ENCODE measurements at regions not wholly inside any gene's neighbourhood (a gene's known extent, or its start where the extent isn't known, plus 50 kb on each side); places are given as distances from the start of the nearest gene placed in this dataset.

DNA sequence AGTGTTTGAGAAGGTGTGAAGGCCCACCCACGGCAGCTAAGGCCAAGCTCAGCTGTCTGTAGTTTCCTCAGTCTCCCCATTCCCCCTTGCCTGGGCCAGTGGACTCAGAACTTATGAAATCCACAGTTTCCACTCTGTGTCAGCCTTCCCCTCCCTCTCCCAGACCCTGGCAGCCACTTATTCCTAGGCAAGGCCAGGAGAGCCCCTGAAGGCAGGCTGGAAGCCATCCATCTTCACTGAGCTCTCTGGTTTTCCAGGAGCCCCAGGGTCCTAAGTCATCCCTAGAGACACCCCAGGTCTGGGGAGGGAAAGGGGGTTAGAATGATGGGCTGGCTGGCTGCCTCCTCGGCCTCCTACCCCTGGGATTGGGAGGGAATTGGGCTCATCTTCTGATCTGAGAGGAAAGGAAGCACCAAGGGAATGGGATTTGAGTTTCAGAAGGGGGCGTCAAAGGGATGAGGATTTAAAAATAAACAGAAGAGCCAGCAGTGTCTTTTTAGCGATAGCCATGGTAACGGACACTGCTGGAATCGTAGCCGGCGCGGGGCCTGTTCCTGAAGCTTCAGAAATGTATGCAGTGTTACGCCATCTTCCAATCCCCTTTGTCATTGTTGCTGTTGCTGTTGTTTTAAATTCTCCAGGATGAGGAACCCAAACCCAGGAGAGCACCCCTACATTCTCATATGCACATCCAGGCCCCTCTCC, 561.1 kb upstream of the CADM1 start:
- WGBS (ENCODE audit: missing lambda C conversion rate), result 44% methylated on average over 10 of the region's 10 CpGs
- ATAC-seq, result no peak
- no peak overlapping the region for H3K4me3 ChIP-seq
- DNase-seq (ENCODE audit: low read depth in 1 of 2, low spot score in 1 of 2), result no peak
- FAIRE-seq, result no peak
- H3K4me2 ChIP-seq, result no peak overlapping the region
- no peak for TF ChIP-seq CHD4 (IDR thresholded peaks at IDR 0.05; ENCODE audit: borderline replicate concordance)
- TF ChIP-seq NPAS2 (CRISPR knock-in tag; IDR thresholded peaks at IDR 0.05; ENCODE audit: borderline replicate concordance), result no peak
- no peak for TF ChIP-seq NR3C1 (IDR thresholded peaks at IDR 0.05)
- TF ChIP-seq FOXS1 (CRISPR knock-in tag; IDR thresholded peaks at IDR 0.05), result no peak
- no peak for TF ChIP-seq CBX8 (IDR thresholded peaks at IDR 0.05)
- TF ChIP-seq, protein P1, sequence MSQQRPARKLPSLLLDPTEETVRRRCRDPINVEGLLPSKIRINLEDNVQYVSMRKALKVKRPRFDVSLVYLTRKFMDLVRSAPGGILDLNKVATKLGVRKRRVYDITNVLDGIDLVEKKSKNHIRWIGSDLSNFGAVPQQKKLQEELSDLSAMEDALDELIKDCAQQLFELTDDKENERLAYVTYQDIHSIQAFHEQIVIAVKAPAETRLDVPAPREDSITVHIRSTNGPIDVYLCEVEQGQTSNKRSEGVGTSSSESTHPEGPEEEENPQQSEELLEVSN (IDR thresholded peaks at IDR 0.05; ENCODE audit: borderline replicate concordance, low read depth), result no peak
- no peak for TF ChIP-seq KDM5A (IDR thresholded peaks at IDR 0.05)
- TF ChIP-seq, protein P2, sequence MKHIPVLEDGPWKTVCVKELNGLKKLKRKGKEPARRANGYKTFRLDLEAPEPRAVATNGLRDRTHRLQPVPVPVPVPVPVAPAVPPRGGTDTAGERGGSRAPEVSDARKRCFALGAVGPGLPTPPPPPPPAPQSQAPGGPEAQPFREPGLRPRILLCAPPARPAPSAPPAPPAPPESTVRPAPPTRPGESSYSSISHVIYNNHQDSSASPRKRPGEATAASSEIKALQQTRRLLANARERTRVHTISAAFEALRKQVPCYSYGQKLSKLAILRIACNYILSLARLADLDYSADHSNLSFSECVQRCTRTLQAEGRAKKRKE (CRISPR knock-in tag; IDR thresholded peaks at IDR 0.05; ENCODE audit: low read depth), result no peak
- no peak for TF ChIP-seq RCOR1 (IDR thresholded peaks at IDR 0.05; ENCODE audit: low read depth, low read length)
- TF ChIP-seq HOXB13 (CRISPR knock-in tag; IDR thresholded peaks at IDR 0.05; ENCODE audit: low read depth), result no peak
- no peak for TF ChIP-seq CHD2 (IDR thresholded peaks at IDR 0.05; ENCODE audit: low read length, partially characterized antibody)
- TF ChIP-seq ZNF302 (CRISPR knock-in tag; IDR thresholded peaks at IDR 0.05), result no peak
- H3K27ac ChIP-seq, result no peak overlapping the region
- H3K4me1 ChIP-seq, result no peaks in the 10 kb centered on the region
- no peaks in the 10 kb centered on the region for H3K9me3 ChIP-seq
- ChIA-PET POLR2A (no interaction called here), CTCF (no interaction called here)

DNA sequence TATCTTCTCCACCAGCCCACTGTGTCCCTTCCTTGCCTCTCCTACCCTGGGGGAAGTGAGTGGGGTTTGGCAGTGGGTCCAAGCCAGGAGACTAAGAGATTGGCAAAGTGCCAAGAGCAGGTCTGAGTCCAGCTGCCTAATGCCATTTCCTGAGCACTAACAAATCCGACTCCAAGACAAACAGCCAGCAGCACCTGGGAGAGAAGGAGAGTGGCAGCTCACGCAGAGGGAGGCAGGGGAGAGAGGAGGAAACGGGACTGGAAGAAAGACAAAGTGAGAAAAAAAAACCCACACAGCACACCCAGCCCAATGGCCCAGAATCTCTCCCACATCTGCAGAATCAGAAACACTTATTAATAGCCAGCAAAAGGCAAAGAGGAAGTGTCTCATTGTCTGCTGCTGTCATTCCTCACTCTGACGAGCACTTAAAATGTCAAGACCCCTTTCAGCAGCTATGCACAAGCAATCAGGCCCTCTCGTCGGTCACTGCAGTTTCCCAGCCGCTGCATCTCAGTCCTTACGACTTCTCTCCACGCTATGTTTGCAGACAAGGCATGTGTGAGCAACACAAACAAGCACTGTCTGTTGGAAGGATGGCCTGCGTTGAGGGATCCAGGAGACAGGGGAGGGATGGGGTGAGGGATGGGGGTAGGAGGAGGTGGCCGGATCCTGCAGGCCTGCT, 558.4 kb upstream of the CADM1 start:
- no peak overlapping the region for H3K4me2 ChIP-seq
- FAIRE-seq (no peak), ATAC-seq (no peak), DNase-seq (ENCODE audit: low read depth in 1 of 2, low spot score in 1 of 2) (no peak)
- CTCF ChIA-PET, result no interaction called here
- no peak overlapping the region for H3K27ac ChIP-seq
- no peak overlapping the region for H3K4me3 ChIP-seq
- TF ChIP-seq CHD2 (IDR thresholded peaks at IDR 0.05; ENCODE audit: low read length, partially characterized antibody), result no peak
- TF ChIP-seq, protein P3, sequence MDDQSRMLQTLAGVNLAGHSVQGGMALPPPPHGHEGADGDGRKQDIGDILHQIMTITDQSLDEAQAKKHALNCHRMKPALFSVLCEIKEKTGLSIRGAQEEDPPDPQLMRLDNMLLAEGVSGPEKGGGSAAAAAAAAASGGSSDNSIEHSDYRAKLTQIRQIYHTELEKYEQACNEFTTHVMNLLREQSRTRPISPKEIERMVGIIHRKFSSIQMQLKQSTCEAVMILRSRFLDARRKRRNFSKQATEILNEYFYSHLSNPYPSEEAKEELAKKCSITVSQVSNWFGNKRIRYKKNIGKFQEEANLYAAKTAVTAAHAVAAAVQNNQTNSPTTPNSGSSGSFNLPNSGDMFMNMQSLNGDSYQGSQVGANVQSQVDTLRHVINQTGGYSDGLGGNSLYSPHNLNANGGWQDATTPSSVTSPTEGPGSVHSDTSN (IDR thresholded peaks at IDR 0.05), result no peak
- no peak for TF ChIP-seq MAFK (IDR thresholded peaks at IDR 0.05; ENCODE audit: partially characterized antibody)
- no peak for TF ChIP-seq TFCP2L1 (CRISPR knock-in tag; IDR thresholded peaks at IDR 0.05)
- no peak for TF ChIP-seq FOSB (CRISPR knock-in tag; IDR thresholded peaks at IDR 0.05)
- no peak for TF ChIP-seq EP300 (IDR thresholded peaks at IDR 0.05)
- TF ChIP-seq SMC3 (IDR thresholded peaks at IDR 0.05), result no peak
- TF ChIP-seq ZSCAN20 (CRISPR knock-in tag; IDR thresholded peaks at IDR 0.05), result no peak
- TF ChIP-seq FOXS1 (CRISPR knock-in tag; IDR thresholded peaks at IDR 0.05), result no peak
- H3K9me3 ChIP-seq, result no peaks in the 10 kb centered on the region
- 13% methylated on average over 11 of the region's 11 CpGs for WGBS (ENCODE audit: missing lambda C conversion rate)
- H3K4me1 ChIP-seq, result no peaks in the 10 kb centered on the region
- POLR2A ChIA-PET, result no interaction called here

DNA sequence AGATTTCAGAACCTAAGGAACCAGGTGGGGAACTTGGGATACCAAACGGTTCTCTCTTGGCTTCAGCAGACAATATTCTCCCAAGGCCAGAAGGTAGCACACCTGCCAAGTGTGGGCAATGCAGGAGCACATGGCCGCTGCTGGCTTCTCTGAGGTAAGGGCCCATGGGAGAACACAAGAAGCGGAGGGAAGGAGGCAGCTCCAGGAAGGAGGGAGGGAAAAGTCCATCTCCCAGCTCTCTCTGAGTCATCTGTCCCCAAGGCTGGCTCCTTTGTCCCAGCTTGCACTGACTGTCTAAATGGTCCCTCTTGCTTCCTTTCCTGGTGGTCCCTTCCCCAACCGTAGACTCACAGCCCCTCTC, 557.9 kb upstream of the CADM1 start:
- FAIRE-seq (no peak), DNase-seq (ENCODE audit: low read depth in 1 of 2, low spot score in 1 of 2) (no peak), ATAC-seq (no peak)
- H3K9me3 ChIP-seq, result no peaks in the 10 kb centered on the region
- 15% methylated on average over 4 of the region's 4 CpGs for WGBS (ENCODE audit: missing lambda C conversion rate)
- no peak overlapping the region for H3K27ac ChIP-seq
- H3K4me1 ChIP-seq, result no peaks in the 10 kb centered on the region
- no peak overlapping the region for H3K4me2 ChIP-seq
- ChIA-PET CTCF (no interaction called here), POLR2A (no interaction called here)
- TF ChIP-seq EHMT2 (IDR thresholded peaks at IDR 0.05; ENCODE audit: low read depth) (no peak), CEBPB (IDR thresholded peaks at IDR 0.05) (no peak), ESRRA (IDR thresholded peaks at IDR 0.05; ENCODE audit: borderline replicate concordance, low read length) (no peak), FOSL2 (IDR thresholded peaks at IDR 0.05) (no peak), FOSL2 (CRISPR knock-in tag; IDR thresholded peaks at IDR 0.05) (no peak), RFX5 (IDR thresholded peaks at IDR 0.05) (no peak)
- TF ChIP-seq, protein P4, sequence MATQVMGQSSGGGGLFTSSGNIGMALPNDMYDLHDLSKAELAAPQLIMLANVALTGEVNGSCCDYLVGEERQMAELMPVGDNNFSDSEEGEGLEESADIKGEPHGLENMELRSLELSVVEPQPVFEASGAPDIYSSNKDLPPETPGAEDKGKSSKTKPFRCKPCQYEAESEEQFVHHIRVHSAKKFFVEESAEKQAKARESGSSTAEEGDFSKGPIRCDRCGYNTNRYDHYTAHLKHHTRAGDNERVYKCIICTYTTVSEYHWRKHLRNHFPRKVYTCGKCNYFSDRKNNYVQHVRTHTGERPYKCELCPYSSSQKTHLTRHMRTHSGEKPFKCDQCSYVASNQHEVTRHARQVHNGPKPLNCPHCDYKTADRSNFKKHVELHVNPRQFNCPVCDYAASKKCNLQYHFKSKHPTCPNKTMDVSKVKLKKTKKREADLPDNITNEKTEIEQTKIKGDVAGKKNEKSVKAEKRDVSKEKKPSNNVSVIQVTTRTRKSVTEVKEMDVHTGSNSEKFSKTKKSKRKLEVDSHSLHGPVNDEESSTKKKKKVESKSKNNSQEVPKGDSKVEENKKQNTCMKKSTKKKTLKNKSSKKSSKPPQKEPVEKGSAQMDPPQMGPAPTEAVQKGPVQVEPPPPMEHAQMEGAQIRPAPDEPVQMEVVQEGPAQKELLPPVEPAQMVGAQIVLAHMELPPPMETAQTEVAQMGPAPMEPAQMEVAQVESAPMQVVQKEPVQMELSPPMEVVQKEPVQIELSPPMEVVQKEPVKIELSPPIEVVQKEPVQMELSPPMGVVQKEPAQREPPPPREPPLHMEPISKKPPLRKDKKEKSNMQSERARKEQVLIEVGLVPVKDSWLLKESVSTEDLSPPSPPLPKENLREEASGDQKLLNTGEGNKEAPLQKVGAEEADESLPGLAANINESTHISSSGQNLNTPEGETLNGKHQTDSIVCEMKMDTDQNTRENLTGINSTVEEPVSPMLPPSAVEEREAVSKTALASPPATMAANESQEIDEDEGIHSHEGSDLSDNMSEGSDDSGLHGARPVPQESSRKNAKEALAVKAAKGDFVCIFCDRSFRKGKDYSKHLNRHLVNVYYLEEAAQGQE (IDR thresholded peaks at IDR 0.05), result no peak
- no peak overlapping the region for H3K4me3 ChIP-seq
